Islet of Langerhans (tissue), 1 donor: ENCODE measurements at regions not wholly inside any gene's neighbourhood (a gene's known extent, or its start where the extent isn't known, plus 50 kb on each side); places are given as distances from the start of the nearest gene placed in this dataset.
"Not testable (repeated sequence)": the region's sequence is repeated elsewhere in the genome, so short reads cannot be mapped to it uniquely, and the experiment has no call there.

Experiments
- FAIRE-seq: peaks from one replicate; lab custom pipeline; 2011; peaks lifted over from hg19 to GRCh38; lab: Jason Lieb, UNC

DNA sequence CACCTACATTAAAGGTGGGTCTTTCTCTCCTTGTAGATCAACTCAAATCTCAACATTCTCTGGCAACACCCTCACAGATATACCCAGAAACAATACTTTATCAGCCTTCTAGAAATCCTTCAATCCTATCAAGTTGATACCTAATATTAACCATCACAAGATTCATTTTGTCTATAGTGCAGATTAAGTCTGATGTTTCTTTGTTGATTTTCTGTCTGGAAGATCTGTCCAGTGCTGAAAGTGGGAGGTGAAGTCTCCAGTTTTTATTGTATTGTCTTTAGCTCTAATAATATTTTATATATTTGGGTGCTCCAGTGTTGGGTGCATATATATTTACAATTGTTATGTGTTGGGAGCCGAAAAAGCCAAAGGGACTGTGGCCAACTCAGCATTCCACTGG is 493.9 kb upstream of the ADGRB3 start:
- FAIRE-seq = no peak

DNA sequence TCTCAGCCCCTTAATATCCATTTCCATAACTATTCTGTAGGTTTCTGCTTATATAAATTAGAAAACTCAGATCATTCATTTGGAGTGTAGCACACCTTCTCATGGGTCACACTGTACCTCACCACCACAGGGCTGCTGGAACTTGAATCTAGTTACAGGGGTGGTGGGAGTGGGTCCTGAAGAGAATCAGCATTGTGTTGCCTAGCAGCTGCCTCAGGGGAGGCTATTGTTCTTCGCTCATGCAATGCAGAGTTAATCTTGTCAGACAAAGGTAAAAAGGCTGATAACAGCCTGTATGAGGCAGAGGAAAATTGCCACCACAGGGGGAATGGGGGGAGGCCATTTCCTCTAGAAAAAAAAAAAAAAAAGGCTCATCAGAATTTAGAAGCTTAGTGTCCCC is 496.0 kb upstream of the ADGRB3 start:
- no peak for FAIRE-seq

DNA sequence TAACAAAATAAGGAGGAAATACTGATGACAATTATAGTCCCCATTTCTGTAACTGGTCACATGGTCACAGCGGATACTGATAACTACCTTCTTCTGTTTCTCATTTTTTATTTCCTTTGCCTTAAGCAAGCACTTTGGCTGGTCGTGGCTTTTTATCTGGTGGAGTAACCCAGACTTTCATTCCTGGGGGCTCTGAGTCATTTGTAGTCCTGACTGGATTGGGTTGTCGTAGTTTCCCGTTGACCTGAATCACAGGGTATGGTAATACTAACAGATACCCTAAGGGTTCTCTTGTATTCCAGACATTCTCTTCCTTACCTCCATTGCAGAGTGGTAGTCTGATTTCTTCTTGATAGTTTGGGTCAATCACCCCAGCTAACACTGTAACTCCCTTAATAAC is 500.3 kb upstream of the ADGRB3 start:
- FAIRE-seq = no peak

DNA sequence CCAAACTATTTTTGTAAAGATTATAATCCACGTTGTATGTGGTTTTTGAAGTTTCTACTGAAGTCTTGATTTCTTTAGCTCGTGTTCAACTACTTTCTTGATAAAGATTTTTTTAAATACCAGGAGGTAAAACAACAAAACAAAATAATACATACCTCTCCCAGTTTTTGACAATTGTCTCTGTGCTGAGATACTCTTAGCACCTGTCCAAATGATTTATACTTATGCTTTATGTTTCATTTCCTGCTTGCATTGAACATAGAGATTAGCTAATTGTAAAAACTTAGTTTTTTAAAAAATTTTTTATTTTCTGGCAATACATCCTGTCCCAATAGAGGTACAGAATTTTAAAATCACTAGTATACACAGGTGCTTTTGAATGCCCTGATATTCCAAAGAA is 506.9 kb upstream of the ADGRB3 start:
- no peak for FAIRE-seq

DNA sequence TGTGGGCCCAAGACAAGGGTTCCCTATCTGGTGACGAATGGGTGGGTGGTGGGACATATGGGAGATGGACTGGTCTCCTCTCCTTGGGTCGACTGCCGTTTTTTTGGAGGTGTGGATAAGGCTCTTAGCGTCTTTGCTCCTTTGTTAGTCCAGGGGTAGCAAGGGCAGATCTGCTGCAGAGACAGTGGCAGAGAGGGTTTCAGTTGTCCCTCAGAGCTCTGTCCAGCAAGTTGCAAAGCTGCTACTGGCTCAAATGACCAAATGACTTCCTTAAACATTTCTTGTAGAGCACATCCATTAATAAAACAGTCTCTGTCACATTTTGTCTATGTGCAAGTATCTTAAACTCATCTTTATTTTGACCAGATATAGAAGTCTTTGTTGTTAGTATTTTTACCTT is 508.0 kb upstream of the ADGRB3 start:
- FAIRE-seq = no peak

DNA sequence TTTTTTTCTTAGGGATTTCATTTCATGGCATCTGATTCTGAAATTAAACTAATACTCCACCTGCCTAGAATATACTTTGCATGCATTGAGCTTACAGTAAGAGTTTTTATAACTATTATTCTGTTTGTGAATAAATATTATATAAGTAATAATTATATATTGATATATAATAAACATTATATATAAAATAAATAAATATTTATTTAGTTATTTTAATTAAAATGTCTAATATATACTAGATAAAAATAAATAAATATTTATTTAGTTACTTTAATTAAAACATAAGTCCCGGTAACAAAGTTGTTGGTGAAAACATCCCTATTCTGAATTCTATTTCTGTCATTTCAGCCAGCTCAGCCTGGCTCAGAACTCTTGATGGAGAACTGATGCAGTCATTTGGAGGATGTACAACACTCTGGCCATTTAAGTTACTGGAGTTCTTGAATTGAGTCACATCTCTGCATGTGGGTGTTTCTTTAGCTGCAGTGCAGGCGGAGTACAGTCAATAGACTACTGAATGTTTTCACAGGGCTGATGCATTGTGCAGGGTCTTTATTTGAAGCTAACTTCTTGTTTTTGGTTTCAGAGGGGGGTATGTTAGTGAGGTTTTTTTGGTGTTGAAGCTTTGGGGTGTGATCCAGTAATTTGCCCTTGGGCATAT is 508.9 kb upstream of the ADGRB3 start:
- no peak for FAIRE-seq

DNA sequence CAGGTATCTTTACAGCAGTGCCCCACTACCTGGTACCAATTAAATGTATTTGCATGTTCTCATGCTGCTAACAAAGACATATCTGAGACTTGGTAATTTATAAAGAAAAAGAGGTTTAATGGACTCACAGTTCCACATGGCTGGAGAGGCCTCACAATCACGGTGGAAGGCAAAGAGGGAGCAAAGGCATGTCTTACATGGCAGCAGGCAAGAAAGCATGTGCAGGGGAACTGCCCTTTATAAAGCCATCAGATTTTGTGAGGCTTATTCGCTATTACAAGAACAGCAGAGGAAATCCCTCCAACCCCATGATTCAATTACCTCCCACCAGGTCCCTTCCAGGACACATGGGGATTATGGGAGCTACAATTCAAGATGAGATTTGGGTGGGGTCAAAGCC is 512.1 kb upstream of the ADGRB3 start:
- FAIRE-seq = not testable (repeated sequence)

DNA sequence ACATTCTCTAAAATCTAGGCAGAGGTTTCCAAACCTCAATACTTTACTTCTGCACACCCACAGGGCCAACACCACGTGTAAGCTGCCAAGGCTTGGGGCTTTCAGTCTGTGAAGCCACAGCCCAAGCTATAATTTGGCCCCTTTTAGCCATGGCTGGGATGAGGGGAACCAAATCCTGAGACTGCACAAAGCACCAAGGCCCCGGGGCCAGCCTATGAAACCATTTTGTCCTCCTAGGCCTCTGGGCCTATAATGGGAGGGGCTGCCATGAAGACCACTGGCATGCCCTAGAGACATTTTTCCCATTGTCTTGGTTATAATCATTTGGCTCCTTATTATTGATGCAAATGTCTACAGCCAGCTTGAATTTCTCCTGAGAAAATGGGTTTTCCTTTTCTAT is 513.0 kb upstream of the ADGRB3 start:
- no peak for FAIRE-seq

DNA sequence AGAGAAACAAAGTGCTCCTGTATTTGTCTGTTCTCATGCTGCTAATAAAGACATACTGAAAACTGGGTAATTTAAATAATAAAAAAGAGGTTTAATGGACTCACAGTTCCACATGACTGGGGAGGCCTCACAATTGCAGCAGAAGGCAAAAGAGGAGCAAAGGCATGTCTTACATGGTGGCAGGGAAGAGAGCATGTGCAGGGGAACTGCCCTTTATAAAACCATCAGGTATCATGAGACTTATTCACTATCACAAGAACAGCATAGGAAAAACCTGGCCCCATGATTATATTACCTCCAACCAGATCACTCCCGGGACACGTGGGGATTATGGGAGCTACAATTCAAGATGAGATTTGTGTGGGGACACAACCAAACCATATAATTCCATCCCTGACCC is 514.1 kb upstream of the ADGRB3 start:
- FAIRE-seq = not testable (repeated sequence)

DNA sequence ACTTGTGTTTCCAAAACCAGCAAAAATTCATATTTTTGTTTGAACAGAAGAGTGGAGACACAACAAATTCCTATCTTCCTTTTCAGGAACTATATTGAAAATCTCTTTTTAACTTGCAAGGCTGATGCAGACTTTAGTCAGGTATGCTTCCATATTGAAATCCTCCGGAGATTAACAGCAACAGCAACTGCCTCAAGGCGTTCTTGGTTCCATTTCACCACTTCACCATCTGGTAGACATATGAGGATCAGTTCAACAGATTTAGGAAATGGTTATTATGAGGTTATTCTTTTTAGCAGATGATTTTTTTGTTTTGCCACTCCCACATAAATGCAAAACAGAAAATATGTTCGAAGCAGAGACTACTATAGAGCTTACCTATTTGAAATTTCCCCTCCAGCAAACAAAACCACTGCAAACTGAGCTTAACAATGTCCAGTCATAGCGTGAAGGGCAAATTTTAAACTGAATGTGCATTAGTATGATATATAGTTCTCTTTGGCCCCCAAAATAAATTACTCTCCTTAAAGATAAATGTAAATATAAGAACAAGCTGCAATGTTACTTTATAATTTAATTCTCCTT is 520.5 kb upstream of the ADGRB3 start:
- FAIRE-seq = no peak

DNA sequence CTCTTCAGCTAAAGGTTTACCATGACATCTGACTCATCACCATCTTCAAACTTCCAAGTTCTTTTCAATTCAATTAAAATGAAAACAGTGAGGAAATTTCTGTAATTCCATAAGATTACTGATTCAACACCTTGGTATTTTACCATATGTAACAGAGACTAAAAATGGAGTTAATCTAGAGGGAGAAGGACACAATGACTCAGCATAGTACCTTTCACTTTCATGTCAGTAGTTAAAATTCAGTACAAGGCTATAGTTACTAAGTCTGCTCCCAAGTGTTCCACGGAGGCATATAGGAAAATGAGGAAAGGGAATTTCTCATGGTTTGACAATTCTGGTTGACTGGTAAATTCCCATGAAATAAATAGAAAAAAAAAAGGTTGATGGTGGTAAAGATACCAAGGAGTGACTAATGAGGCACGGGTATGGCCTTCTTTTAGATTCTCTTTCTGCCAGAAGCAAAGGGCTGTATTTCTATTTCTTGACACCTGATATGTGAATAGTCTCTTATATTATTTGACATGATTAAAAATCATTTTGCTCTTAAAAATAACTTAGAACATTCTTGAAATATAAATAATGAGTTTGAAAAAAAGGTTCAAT is 526.7 kb upstream of the ADGRB3 start:
- FAIRE-seq = no peak

DNA sequence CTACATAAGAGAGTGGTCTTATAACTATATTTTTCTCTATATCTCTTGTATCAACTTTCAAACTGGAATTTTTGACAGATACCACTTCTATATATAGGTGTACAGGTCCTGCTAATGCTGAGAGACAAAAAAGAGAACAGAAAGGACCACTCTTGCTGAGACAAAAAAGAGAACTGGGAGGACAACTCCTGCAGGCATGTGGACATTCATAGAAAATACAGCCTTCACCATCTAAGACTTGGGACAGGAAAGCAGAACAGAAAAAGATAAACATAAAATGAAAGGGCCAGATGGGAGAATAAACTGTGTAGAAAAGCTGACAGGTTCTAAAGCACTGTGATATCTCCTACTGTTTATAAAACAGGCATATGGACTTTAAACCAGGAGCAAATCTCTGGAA is 541.0 kb upstream of the ADGRB3 start:
- FAIRE-seq = no peak

DNA sequence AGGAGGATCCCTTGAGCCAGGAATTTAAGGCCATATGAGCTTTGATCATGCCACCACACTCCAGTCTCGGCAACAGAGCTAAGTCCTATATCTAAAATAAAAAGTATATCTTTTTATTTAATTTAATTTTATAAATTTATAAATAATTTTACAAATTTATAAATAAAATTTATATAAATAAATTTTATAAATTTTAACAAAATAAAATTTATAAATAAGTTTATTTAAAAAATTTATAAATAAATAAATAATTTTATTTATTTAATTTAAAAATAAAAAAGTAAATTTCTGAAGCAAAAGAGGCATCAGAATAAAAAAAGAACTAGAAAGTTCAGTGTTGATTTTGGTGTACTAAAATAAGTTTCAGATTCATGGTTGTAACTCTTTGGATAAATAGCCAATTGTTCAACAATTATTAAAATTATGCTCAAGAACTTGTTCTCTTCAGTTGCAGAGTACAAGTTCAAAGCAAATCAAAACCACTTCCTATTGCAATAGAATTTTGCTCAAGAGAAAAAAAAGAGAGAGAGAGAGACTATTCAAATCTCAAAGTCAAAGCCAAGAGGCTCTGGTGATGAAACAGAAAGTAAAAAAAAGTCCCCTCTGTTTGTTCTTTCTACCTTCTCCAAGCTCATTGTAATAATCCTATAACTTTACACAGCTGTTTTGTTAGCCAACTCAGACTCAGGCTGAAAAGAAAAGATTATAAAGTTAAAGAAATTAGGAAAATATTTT is 547.5 kb upstream of the ADGRB3 start:
- FAIRE-seq = peak; percentile 43

DNA sequence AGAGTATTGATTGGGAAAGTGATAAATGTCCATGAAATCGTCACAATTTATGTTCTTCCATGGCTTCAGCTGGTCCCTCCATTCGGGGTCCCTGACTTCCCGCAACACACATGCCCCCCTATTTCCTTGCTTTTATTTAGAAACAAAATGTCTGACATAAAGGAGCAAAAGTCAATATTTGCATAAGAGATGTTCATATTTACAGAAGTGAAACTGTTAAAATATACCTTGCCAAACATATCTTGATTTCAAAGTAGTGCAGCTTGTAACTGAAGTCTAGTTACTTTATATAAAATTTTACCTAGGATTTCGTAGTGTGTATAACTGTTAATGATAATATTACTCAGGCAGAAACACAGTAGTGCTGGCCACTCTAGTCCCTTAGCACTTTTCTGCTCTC is 548.9 kb upstream of the ADGRB3 start:
- FAIRE-seq = no peak

DNA sequence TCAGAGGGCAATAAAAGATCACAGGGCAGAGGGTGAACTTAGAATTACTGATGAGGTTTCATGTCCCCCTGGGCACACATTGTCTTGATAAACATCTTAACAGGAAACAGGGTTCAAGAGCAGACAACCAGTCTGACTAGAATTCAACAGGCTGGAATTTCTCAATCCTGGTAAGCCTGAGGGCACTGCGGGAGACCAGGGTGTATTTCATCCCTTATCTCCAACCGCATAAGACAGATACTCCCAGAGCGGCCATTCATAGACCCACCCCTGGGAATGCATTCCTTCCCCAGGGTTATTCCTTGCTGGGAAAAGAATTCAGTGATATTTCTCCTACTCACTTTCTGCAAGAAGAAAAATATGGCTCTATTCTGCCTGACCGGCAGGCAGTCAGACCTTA is 549.5 kb upstream of the ADGRB3 start:
- not testable (repeated sequence) for FAIRE-seq

DNA sequence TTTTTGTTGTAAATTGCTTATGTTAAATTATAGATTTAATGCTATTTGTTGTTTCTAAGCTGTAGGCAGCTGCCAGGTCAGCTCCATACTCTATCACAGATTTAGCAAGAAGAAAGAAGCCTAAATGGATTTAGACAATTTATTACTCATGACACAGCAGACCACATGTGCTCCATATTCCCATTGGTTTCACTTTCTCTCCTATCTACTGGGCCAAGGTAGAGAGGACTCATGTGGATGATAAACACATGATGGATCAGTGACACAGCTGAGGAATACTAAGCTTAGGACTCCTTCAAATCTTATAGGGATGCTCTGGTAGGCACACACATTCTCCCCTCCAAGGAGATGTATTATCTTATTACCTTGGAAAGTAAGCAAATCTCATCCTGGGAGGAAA is 553.0 kb upstream of the ADGRB3 start:
- FAIRE-seq = no peak

DNA sequence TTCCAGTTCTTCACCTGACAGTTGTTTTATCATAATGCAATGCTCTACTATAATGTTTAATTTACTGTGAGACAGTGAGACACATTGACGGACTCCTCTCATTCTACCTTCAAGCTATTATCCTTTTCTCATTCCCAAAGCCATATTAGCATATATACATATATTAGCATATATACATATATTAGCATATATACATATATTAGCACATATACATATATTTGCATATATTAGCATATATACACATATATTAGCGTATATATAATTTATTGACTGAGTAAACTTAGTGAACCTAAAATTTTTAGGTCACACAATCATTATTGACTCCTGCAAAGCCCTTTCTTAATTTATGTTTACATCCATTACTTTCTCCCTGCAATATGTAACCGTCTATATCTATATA is 555.0 kb upstream of the ADGRB3 start:
- FAIRE-seq = no peak

DNA sequence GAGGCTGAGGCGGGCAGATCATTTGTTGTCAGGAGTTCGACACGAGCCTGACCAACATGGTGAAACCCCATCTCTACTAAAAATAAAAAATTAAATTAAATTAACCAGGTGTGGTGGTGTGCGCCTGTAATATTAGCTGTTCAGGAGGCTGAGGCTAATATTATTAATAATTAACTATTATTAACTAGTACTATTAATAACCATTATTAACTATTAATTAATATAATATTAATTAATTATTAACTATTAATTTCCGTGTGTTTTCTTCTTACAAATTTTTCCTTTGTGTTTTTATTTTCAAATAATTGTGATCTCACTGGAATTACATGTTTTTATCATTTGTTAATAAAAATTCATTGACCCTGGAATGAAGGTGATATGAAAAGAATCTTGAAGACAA is 557.4 kb upstream of the ADGRB3 start:
- no peak for FAIRE-seq

DNA sequence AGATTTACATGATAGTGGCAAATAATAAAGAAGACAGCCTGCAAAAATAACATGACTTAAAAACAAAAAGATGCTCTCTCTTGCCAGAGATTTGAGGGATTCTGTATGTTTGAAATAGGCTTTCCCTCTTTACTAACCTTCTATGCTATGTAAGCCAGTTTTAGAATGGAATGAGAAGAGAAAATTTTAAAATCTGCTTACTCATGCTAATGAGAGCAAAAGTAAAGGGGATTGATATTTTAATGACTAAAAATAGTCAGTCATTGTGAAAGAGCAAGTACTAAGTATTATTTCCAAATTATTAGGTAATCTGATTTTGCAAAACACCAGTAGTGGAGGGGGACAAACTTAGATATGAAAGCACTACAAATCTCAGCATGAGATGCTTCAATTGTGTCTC is 563.3 kb upstream of the ADGRB3 start:
- no peak for FAIRE-seq

DNA sequence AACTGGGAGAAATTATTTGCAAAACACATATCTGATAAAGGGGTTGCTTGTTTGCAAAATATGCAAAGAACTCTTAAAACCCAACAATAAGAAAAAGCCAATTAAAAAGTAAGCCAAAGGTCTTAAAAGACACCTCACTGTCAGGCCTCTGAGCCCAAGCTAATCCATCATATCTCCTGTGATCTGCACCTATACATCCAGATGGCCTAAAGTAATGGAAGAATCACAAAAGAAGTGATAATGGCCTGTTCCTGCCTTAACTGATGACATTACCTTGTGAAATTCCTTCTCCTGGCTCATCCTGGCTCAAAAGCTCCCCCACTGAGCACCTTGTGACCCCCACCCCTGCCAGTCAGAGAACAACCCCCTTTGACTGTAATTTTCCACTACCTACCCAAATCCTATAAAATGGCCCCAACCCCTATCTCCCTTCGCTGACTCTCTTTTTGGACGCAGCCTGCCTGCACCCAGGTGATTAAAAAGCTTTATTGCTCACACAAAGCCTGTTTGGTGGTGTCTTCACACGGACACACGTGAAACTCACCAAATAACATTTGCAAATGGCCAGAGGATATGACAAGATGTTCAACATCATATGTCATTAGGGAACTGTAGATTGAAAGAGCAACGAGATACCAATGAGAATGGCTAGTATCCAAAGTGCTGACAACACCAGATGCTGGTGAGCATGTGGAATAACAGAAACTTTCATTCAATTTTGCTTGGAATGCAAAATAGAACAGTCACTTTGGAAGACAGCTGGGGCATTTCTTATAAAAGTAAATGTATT is 565.0 kb upstream of the ADGRB3 start:
- FAIRE-seq = no peak

DNA sequence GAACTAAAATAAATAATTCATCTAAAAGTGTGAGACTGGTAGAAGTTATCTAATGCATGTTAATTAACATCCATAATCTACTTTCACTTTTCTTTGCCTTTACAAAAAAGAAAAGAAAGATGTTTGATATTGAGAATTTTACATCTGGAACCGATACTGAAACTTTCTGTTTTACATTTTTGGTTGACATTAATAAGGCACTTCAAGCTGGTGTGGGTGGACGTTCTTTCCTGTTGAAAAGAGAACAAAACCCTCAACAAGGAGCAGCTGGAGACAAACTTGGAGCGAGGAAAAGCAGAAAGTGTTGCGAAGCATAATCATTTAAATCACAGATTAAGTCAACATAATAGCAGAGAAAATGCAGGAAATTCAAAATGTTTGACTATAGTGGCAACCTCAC is 575.2 kb upstream of the ADGRB3 start:
- FAIRE-seq = no peak

DNA sequence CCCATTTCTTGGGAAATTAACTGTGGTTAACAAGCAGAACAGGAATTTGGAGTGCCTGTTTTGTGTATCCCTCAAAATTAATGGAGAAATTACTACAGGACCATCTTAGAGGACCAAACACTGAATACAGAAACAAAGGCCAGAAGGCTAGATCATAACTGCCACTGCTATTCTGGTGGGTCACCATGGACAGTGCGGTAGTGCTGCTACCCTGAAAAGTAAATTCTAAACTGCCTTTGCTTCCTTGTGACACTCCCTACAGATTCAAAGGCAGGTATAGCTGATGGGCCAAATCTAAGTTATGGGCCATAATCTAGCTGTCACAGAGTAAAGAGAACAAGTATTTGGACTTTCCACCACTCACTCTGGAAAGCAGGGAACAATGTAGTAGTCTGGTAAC is 575.8 kb upstream of the ADGRB3 start:
- no peak for FAIRE-seq

DNA sequence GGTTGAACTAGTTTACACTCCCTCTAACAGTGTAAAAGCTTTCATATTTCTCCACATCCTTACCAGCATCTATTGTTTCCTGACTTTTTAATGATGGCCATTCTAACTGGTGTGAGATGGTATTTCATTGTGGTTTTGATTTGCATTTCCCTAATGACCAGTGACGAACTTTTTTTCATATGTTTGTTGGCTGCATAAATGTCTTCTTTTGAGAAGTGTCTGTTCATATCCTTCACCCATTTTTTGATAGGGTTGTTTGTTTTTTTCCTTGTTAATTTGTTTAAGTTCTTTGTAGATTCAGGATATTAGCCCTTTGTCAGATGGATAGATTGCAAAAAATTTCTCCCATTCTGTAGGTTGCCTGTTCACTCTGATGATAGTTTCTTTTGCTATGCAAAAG is 578.5 kb upstream of the ADGRB3 start:
- not testable (repeated sequence) for FAIRE-seq
